ENCODE measurements at regions not wholly inside any gene's neighbourhood (a gene's known extent, or its start where the extent isn't known, plus 50 kb on each side); places are given as distances from the start of the nearest gene placed in this dataset.
A peak's percentile ranks its signal among the peaks of the same experiment; 100 is the strongest.

DNA sequence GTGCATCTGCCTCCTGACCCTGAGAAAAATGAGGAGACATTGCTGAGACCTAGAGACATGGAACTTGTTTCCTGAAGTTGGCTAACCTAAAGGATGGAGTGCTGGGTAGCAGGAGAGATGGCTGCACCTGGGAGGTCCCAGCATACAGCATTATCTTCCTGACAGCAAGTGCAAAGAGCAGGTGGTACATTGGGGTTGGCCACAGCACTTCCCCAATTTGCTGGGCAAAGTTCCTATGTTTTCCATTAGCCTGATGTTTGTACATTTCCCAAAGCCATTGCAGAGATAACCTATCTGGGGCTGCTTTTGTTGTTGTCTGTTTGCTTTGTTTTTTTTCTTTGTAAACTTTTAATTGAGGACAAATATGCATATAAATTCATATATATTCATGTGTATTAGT, 296.7 kb downstream of the HRH4 start:
- no peaks in the 10 kb centered on the region for H3K36me3 ChIP-seq (ENCODE audit: control insufficient read depth in 4 of 4, insufficient read depth in 4 of 4, low read length in 4 of 4)
- H3K27me3 ChIP-seq (ENCODE audit: control insufficient read depth in 3 of 3, insufficient read depth in 3 of 3, low read length in 2 of 3), result no peaks in the 10 kb centered on the region
- peaks cover 0 to 2% (median 0%) of the 10 kb centered on the region in 4 donors for H3K9me3 ChIP-seq (ENCODE audit: control insufficient read depth in 4 of 4, insufficient read depth in 3 of 4, low read length in 3 of 4)
- TF ChIP-seq, protein P1, sequence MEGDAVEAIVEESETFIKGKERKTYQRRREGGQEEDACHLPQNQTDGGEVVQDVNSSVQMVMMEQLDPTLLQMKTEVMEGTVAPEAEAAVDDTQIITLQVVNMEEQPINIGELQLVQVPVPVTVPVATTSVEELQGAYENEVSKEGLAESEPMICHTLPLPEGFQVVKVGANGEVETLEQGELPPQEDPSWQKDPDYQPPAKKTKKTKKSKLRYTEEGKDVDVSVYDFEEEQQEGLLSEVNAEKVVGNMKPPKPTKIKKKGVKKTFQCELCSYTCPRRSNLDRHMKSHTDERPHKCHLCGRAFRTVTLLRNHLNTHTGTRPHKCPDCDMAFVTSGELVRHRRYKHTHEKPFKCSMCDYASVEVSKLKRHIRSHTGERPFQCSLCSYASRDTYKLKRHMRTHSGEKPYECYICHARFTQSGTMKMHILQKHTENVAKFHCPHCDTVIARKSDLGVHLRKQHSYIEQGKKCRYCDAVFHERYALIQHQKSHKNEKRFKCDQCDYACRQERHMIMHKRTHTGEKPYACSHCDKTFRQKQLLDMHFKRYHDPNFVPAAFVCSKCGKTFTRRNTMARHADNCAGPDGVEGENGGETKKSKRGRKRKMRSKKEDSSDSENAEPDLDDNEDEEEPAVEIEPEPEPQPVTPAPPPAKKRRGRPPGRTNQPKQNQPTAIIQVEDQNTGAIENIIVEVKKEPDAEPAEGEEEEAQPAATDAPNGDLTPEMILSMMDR (IDR thresholded peaks at IDR 0.05; ENCODE audit: control extremely low read depth, extremely low read depth), result no peak
- ATAC-seq (ENCODE audit: insufficient read depth, low FRiP score), result no peak
- no peak overlapping the region for H3K4me3 ChIP-seq
- DNase-seq, result no peak
- no peaks in the 10 kb centered on the region for H3K4me1 ChIP-seq (ENCODE audit: control insufficient read depth in 5 of 5, insufficient read depth in 5 of 5, low read length in 5 of 5)
- H3K9ac ChIP-seq (ENCODE audit: insufficient read depth in 1 of 2, low read length in 2 of 2), result no peak overlapping the region
- no peak overlapping the region for H3K27ac ChIP-seq (ENCODE audit: low read depth in 1 of 2, low read length in 1 of 2)

DNA sequence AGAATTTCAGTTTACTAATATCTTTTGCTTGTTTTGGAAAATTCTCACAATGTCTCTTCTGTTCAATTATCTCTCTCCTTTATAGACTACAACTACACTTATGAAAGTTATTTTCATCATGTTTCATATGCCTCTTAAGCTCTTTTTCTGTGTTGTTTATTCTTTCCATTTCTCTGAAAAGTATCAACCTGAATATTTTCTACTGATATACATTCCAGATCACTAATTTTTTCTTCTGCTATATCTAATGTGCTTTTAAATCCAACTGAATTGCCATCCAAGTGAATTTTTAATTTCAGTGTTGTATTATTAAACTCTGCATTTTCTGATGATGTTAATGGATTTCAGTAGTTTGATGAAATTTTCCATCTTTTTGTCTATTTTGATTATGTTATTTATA, 301.3 kb downstream of the HRH4 start:
- DNase-seq (no peak), ATAC-seq (ENCODE audit: insufficient read depth, low FRiP score) (no peak)
- Histone ChIP-seq H3K27ac (ENCODE audit: low read depth in 1 of 2, low read length in 1 of 2) (no peak overlapping the region), H3K27me3 (ENCODE audit: control insufficient read depth in 3 of 3, insufficient read depth in 3 of 3, low read length in 2 of 3) (no peaks in the 10 kb centered on the region), H3K36me3 (ENCODE audit: control insufficient read depth in 4 of 4, insufficient read depth in 4 of 4, low read length in 4 of 4) (no peaks in the 10 kb centered on the region), H3K9ac (ENCODE audit: insufficient read depth in 1 of 2, low read length in 2 of 2) (no peak overlapping the region), H3K4me3 (no peak overlapping the region), H3K4me1 (ENCODE audit: control insufficient read depth in 5 of 5, insufficient read depth in 5 of 5, low read length in 5 of 5) (peaks cover 0 to 6% (median 0%) of the 10 kb centered on the region in 5 donors), H3K9me3 (ENCODE audit: control insufficient read depth in 4 of 4, insufficient read depth in 3 of 4, low read length in 3 of 4) (peaks cover 0 to 4% (median 0%) of the 10 kb centered on the region in 4 donors)
- TF ChIP-seq, protein P1 (IDR thresholded peaks at IDR 0.05; ENCODE audit: control extremely low read depth, extremely low read depth), result no peak

DNA sequence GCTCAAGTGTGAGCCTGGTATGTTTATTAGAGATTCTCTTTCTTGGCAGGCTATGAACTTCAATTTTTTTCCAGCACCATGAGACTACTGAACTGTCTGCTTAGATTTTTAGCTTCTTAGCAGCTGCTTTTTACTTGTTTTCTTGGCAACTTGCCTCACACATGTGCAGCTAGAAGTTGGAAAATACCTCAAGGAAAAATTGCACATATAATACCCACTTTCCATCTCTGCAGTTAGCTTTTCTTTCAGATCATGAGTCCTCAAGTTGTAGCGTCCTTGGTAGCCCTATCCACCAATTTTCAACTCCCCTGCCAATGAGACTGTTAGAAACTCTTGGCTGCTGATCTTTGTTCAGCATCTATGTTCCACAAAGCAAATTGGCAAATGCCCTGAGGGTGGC, 302.1 kb downstream of the HRH4 start:
- WGBS, 2 donors, result 68 to 86% methylated on average over 1 of the region's 1 CpG
- Histone ChIP-seq H3K9ac (ENCODE audit: insufficient read depth in 1 of 2, low read length in 2 of 2) (no peak overlapping the region), H3K4me1 (ENCODE audit: control insufficient read depth in 5 of 5, insufficient read depth in 5 of 5, low read length in 5 of 5) (peaks cover 0 to 6% (median 0%) of the 10 kb centered on the region in 5 donors), H3K4me3 (no peak overlapping the region), H3K36me3 (ENCODE audit: control insufficient read depth in 4 of 4, insufficient read depth in 4 of 4, low read length in 4 of 4) (no peaks in the 10 kb centered on the region), H3K27me3 (ENCODE audit: control insufficient read depth in 3 of 3, insufficient read depth in 3 of 3, low read length in 2 of 3) (no peaks in the 10 kb centered on the region), H3K9me3 (ENCODE audit: control insufficient read depth in 4 of 4, insufficient read depth in 3 of 4, low read length in 3 of 4) (peaks cover 0 to 2% (median 0%) of the 10 kb centered on the region in 4 donors), H3K27ac (ENCODE audit: low read depth in 1 of 2, low read length in 1 of 2) (peak overlapping the region in 1 of 2 donors; percentile 16)
- DNase-seq (peak in 2 of 3 donors; percentile 41 to 45), ATAC-seq (ENCODE audit: insufficient read depth, low FRiP score) (no peak)
- TF ChIP-seq, protein P1 (IDR thresholded peaks at IDR 0.05; ENCODE audit: control extremely low read depth, extremely low read depth), result no peak
